Muscle of back (tissue), 3 donors: ENCODE measurements at regions not wholly inside any gene's neighbourhood (a gene's known extent, or its start where the extent isn't known, plus 50 kb on each side); places are given as distances from the start of the nearest gene placed in this dataset.

Experiments
- DNase-seq, 3 donors: peaks; one replicate each; pipeline versions ENCODE4 v3.0.0 to v3.0.0-alpha.2; 2013

GRCh38 chr12:15033029-15033428 is 60.2 kb downstream of the PDE6H start:
- DNase-seq: no peak

GRCh38 chr12:15033641-15034040 is 60.8 kb downstream of the PDE6H start:
- peak in 2 of 3 donors; percentile 17 to 31 for DNase-seq

- DNase-seq: no peak
Measured at GRCh38 chr12:15035185-15035584, 62.3 kb downstream of the PDE6H start.

- DNase-seq: no peak
Measured at GRCh38 chr12:15037091-15037687, 64.3 kb downstream of the PDE6H start.

GRCh38 chr12:15038137-15038536 is 65.3 kb downstream of the PDE6H start:
- no peak for DNase-seq

GRCh38 chr12:15044471-15044870 is 71.6 kb downstream of the PDE6H start:
- peak in 2 of 3 donors; percentile 6 to 16 for DNase-seq

GRCh38 chr12:15045451-15045850 is 72.6 kb downstream of the PDE6H start:
- DNase-seq: peak in 1 of 3 donors; percentile 16

GRCh38 chr12:15047611-15048010 is 74.8 kb downstream of the PDE6H start:
- DNase-seq: no peak

GRCh38 chr12:15049461-15050153 is 76.8 kb downstream of the PDE6H start:
- no peak for DNase-seq

- peak; percentile 33 to 55 (median 49) for DNase-seq
Measured at GRCh38 chr12:15050659-15051058, 77.8 kb downstream of the PDE6H start.

GRCh38 chr12:15052691-15053090 is 79.8 kb downstream of the PDE6H start:
- DNase-seq: peak; percentile 73 to 87 (median 79)

GRCh38 chr12:15056218-15056617 is 83.4 kb downstream of the PDE6H start:
- no peak for DNase-seq
